Type B pancreatic cell (in vitro differentiated cells): ENCODE measurements at regions not wholly inside any gene's neighbourhood (a gene's known extent, or its start where the extent isn't known, plus 50 kb on each side); places are given as distances from the start of the nearest gene placed in this dataset.

Source experiments
- DNase-seq: peaks from one replicate; pipeline ENCODE4 v3.0.0; 2021; ENCODE audit warnings: mixed read lengths; ENCODE audit not compliant: unreplicated experiment; ENCODE audit errors: extremely low spot score
- H3K27ac Mint-ChIP-seq: 2 replicates; pipeline ENCODE4 v1.8.0; 2021; ENCODE audit warnings: mild to moderate bottlenecking, mixed read lengths
- H3K27me3 Mint-ChIP-seq: 2 replicates; pipeline ENCODE4 v1.8.0; 2021; ENCODE audit warnings: mixed read lengths
- H3K36me3 Mint-ChIP-seq: 2 replicates; pipeline ENCODE4 v1.8.0; 2021; ENCODE audit warnings: mixed read lengths
- H3K4me1 Mint-ChIP-seq: one replicate; pipeline ENCODE4 v1.8.0; 2021; ENCODE audit warnings: mixed read lengths; ENCODE audit not compliant: unreplicated experiment
- H3K4me3 Mint-ChIP-seq: 2 replicates; pipeline ENCODE4 v1.8.0; 2021; ENCODE audit warnings: mild to moderate bottlenecking, mixed read lengths
- H3K9me3 Mint-ChIP-seq: 2 replicates; pipeline ENCODE4 v1.8.0; 2021; ENCODE audit warnings: mixed read lengths
- CTCF ChIP-seq: fragments of 200-600 bp; sonication (generic); conservative IDR thresholded peaks from 2 replicates; pipeline ENCODE4 v1.5.0; 2021; ENCODE audit warnings: antibody characterized with exemption, mild to moderate bottlenecking

- Mint-ChIP-seq H3K27ac (no peak overlapping the region), H3K36me3 (no peaks in the 10 kb centered on the region)
- no peak for TF ChIP-seq CTCF
Measured at GRCh38 chr7:146002008-146002407, 114.6 kb upstream of the CNTNAP2 start.

GRCh38 chr7:146000882-146001281 is 115.7 kb upstream of the CNTNAP2 start:
- Mint-ChIP-seq H3K27ac (no peak overlapping the region), H3K4me3 (no peak overlapping the region), H3K27me3 (no peaks in the 10 kb centered on the region), H3K36me3 (no peaks in the 10 kb centered on the region), H3K4me1 (no peaks in the 10 kb centered on the region), H3K9me3 (no peaks in the 10 kb centered on the region)
- no peak for TF ChIP-seq CTCF
- DNase-seq, result no peak

More at GRCh38 chr7:146002008-146002407, 114.6 kb upstream of the CNTNAP2 start:
- no peaks in the 10 kb centered on the region for H3K9me3 Mint-ChIP-seq
- no peak for DNase-seq
- H3K4me3 Mint-ChIP-seq, result no peak overlapping the region
- H3K4me1 Mint-ChIP-seq, result no peaks in the 10 kb centered on the region
- H3K27me3 Mint-ChIP-seq, result no peaks in the 10 kb centered on the region

GRCh38 chr7:145989469-145989868 is 127.1 kb upstream of the CNTNAP2 start:
- Mint-ChIP-seq H3K4me3 (no peak overlapping the region), H3K4me1 (no peaks in the 10 kb centered on the region), H3K27ac (no peak overlapping the region), H3K9me3 (no peaks in the 10 kb centered on the region), H3K27me3 (no peaks in the 10 kb centered on the region), H3K36me3 (no peaks in the 10 kb centered on the region)
- no peak for DNase-seq
- no peak for TF ChIP-seq CTCF

GRCh38 chr7:145986248-145986874 is 130.2 kb upstream of the CNTNAP2 start:
- H3K27ac Mint-ChIP-seq, result no peak overlapping the region
- TF ChIP-seq CTCF, result no peak
- no peaks in the 10 kb centered on the region for H3K9me3 Mint-ChIP-seq
- no peaks in the 10 kb centered on the region for H3K36me3 Mint-ChIP-seq
- no peak for DNase-seq
- H3K27me3 Mint-ChIP-seq, result no peaks in the 10 kb centered on the region
- H3K4me3 Mint-ChIP-seq, result no peak overlapping the region
- H3K4me1 Mint-ChIP-seq, result no peaks in the 10 kb centered on the region

GRCh38 chr7:145978769-145979168 is 137.8 kb upstream of the CNTNAP2 start:
- Mint-ChIP-seq H3K9me3 (no peaks in the 10 kb centered on the region), H3K27me3 (no peaks in the 10 kb centered on the region), H3K4me1 (no peaks in the 10 kb centered on the region), H3K27ac (no peak overlapping the region), H3K4me3 (no peak overlapping the region), H3K36me3 (no peaks in the 10 kb centered on the region)
- no peak for TF ChIP-seq CTCF
- DNase-seq, result no peak

- H3K36me3 Mint-ChIP-seq, result no peaks in the 10 kb centered on the region
- H3K27ac Mint-ChIP-seq, result no peak overlapping the region
- H3K27me3 Mint-ChIP-seq, result no peaks in the 10 kb centered on the region
- H3K4me3 Mint-ChIP-seq, result no peak overlapping the region
- H3K4me1 Mint-ChIP-seq, result no peaks in the 10 kb centered on the region
- DNase-seq, result no peak
- TF ChIP-seq CTCF, result no peak
- H3K9me3 Mint-ChIP-seq, result no peaks in the 10 kb centered on the region
Measured at GRCh38 chr7:145959981-145960380, 156.6 kb upstream of the CNTNAP2 start.
